ENCODE measurements at regions not wholly inside any gene's neighbourhood (a gene's known extent, or its start where the extent isn't known, plus 50 kb on each side); places are given as distances from the start of the nearest gene placed in this dataset.
A peak's percentile ranks its signal among the peaks of the same experiment; 100 is the strongest.

DNA sequence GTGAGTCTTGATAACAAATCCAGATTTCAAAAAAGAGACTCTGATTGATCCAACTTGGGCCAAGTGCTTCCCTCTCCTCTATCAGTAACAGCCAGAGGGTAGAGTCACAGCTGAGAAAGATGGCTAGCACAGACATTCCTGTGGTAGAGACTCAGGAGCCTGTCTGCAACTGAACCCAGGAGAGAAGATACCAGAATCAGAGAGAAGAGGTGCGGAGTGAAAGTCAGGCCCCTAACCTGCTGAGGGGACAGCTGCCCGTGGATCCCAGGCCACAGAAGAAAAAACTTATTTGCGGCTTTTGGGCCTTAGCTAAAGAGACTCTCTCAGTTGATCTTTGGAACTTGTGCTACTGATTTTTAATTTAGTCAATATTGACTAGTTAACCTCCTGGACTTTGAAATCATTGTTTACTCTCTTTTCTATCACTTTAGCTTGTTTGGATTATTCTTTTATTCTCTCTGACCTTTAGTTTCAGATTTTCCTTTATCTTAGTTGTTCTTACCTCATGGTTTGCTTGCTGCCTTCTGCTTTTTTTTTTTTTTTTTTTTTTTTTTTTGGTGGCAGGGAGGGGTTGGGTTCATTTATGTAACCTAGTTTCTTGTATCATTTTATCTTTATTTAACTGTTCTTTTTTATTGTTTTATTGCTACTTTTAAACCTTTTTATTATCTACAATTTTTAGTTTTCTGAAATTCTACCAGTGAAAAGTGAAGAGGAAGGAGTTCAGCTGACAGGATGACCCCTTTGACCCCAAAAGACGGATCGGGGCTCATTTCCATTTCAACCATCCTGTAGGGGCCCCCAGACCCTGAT lies 154.9 kb upstream of the KRR1 start (continued):
- TF ChIP-seq, protein P1, sequence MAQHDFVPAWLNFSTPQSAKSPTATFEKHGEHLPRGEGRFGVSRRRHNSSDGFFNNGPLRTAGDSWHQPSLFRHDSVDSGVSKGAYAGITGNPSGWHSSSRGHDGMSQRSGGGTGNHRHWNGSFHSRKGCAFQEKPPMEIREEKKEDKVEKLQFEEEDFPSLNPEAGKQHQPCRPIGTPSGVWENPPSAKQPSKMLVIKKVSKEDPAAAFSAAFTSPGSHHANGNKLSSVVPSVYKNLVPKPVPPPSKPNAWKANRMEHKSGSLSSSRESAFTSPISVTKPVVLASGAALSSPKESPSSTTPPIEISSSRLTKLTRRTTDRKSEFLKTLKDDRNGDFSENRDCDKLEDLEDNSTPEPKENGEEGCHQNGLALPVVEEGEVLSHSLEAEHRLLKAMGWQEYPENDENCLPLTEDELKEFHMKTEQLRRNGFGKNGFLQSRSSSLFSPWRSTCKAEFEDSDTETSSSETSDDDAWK (CRISPR knock-in tag; IDR thresholded peaks at IDR 0.05) = no peak
- TF ChIP-seq ZNF841 (CRISPR knock-in tag; IDR thresholded peaks at IDR 0.05; ENCODE audit: borderline replicate concordance) (no peak), CREB1 (IDR thresholded peaks at IDR 0.05) (no peak), CREB1 (CRISPR knock-in tag; IDR thresholded peaks at IDR 0.05) (peak; percentile 64), NFE2 (CRISPR knock-in tag; IDR thresholded peaks at IDR 0.05) (no peak), HIVEP1 (CRISPR knock-in tag; IDR thresholded peaks at IDR 0.05) (no peak), ZNF713 (CRISPR knock-in tag; IDR thresholded peaks at IDR 0.05) (no peak)
- TF ChIP-seq, protein P2, sequence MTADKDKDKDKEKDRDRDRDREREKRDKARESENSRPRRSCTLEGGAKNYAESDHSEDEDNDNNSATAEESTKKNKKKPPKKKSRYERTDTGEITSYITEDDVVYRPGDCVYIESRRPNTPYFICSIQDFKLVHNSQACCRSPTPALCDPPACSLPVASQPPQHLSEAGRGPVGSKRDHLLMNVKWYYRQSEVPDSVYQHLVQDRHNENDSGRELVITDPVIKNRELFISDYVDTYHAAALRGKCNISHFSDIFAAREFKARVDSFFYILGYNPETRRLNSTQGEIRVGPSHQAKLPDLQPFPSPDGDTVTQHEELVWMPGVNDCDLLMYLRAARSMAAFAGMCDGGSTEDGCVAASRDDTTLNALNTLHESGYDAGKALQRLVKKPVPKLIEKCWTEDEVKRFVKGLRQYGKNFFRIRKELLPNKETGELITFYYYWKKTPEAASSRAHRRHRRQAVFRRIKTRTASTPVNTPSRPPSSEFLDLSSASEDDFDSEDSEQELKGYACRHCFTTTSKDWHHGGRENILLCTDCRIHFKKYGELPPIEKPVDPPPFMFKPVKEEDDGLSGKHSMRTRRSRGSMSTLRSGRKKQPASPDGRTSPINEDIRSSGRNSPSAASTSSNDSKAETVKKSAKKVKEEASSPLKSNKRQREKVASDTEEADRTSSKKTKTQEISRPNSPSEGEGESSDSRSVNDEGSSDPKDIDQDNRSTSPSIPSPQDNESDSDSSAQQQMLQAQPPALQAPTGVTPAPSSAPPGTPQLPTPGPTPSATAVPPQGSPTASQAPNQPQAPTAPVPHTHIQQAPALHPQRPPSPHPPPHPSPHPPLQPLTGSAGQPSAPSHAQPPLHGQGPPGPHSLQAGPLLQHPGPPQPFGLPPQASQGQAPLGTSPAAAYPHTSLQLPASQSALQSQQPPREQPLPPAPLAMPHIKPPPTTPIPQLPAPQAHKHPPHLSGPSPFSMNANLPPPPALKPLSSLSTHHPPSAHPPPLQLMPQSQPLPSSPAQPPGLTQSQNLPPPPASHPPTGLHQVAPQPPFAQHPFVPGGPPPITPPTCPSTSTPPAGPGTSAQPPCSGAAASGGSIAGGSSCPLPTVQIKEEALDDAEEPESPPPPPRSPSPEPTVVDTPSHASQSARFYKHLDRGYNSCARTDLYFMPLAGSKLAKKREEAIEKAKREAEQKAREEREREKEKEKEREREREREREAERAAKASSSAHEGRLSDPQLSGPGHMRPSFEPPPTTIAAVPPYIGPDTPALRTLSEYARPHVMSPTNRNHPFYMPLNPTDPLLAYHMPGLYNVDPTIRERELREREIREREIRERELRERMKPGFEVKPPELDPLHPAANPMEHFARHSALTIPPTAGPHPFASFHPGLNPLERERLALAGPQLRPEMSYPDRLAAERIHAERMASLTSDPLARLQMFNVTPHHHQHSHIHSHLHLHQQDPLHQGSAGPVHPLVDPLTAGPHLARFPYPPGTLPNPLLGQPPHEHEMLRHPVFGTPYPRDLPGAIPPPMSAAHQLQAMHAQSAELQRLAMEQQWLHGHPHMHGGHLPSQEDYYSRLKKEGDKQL (CRISPR knock-in tag; IDR thresholded peaks at IDR 0.05; ENCODE audit: low read depth) = peak; percentile 92
